HG03342 (cell line): ENCODE measurements at regions not wholly inside any gene's neighbourhood (a gene's known extent, or its start where the extent isn't known, plus 50 kb on each side); places are given as distances from the start of the nearest gene placed in this dataset.
"Not testable (repeated sequence)": the region's sequence is repeated elsewhere in the genome, so short reads cannot be mapped to it uniquely, and the experiment has no call there.

Experiments used
- ATAC-seq: cut with Tn5 transposase; IDR thresholded peaks from one replicate; pipeline ENCODE4 v1.9.1; 2021; ENCODE audit warnings: mild to moderate bottlenecking, moderate library complexity; ENCODE audit not compliant: unreplicated experiment

DNA sequence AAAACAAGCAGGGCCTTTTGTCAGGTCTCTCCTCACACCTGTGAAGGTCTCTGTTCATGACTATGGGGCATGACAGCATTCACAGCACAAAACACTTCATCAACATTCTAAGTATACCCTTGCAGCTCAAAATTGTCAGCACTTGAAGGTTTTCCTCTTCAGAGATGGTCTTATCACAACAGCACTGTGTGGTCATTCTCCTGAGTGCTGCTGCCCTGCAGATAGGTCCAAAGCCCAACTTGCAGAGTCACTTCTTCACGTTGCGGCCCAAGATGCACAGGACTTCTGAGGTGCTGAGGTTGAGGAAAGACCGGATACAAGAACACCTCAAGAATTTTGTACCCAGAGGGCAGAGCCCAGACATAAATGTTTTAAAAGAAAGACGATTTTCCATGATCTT is 574.5 kb downstream of the UQCRFS1 start:
- ATAC-seq, result no peak

DNA sequence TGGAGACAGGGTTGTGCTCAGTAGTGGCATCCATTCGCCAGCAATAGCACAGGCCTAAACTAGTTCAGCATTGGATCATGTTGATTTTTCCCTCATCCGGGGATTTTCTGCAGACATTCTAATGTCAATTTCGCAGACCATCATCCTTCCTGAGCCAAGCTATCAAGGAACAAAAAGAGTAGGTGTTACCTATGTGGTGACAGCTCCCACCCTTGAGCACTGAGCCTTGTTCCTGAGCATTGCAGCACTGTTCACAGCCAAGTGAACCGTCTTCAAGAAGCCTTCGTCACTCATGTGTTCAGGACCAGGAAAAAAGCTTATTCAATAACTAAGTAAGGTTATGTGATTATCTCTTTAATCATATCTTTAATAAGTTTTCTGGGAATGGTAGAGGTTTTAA is 576.2 kb downstream of the UQCRFS1 start:
- no peak for ATAC-seq

DNA sequence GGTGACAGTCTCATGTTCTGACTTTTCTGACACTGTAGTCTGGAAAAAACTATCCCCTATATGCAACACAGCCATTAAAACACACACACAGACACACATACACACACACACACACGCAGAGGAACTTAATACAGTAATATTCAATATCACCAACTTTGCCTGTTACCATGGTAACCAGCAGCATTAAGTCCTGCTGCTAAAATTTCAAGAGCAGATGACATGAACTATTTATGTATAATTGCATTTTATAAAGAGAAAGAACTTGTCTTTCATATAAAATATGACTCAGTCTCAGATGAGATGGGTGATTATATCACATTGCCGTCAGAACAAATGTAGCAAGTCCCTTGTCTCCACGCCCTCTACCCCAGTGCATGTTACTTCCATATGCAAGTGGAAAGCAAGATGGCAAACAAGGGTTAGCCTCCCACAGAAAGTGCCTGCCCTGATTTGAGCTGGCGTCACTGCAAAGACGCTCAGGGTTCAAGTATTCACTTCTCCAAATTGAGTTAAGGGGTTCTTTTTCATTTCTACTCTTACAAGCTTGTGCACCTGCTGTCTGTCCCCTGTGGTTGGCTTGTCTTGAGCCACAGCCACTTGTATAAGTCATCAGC is 576.8 kb downstream of the UQCRFS1 start:
- no peak for ATAC-seq

DNA sequence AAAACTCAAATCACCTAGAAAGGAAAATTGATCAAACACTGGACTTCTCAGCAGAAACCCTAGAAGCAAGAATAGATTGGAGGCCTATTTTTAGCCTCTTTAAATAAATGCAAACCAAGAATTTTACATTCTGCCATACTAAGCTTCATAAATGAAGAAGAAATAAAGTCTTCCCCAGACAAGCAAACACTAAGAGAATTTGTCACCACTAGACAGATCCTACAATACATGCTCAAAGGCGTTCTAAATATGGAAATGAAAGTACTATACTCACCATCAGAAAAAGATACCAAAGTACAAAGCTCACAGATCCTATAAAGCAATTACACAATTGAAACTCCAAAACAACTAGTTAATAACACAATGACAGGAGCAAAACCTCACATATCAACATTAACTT is 578.1 kb downstream of the UQCRFS1 start:
- no peak for ATAC-seq

DNA sequence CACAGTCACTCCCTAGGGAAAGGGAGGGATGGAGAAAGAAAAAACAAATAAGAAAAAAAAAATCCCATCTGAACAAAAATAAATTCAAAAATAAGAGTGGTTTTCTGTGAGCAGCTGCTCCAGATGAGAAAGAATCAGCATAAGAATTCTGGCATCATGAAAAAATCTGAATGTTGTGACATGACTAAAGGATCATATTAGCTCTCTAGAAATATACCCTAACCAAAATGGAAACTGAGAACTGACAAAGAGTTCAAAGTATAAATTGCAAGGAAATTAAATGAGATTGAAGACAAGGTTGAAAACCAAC is 579.0 kb downstream of the UQCRFS1 start:
- no peak for ATAC-seq

DNA sequence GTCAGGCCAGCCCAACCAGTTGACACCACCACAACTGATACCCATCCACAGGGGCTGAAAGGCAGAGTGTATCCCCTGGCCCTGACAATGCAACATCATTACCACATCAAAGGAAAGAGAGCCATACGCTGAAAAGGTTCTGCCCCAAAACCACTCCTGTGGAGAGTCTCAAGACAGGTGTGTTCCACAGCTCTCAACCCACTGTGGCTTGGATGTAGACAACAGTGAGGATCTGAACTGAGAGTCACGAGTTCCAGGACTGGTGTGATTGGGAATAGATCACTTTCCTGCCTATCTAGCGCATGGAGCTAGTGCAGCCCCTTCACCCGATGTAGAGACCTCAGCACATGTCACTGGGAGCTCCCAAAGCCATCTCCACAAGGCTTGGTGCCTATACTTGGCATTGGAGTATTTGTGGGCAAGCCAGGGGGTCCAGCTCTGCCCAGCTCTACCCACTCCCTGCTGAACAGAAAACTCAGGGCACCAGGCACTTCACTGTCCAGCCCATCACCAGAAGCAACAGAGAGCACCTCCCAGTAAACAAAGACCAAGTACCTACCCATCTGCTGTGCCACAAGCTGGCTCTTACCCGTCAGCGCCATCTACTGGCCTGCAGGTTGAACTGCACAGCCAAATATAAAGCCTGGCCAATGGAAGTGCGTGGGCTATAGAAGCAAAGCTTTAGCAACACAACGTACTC is 579.5 kb downstream of the UQCRFS1 start:
- no peak for ATAC-seq

DNA sequence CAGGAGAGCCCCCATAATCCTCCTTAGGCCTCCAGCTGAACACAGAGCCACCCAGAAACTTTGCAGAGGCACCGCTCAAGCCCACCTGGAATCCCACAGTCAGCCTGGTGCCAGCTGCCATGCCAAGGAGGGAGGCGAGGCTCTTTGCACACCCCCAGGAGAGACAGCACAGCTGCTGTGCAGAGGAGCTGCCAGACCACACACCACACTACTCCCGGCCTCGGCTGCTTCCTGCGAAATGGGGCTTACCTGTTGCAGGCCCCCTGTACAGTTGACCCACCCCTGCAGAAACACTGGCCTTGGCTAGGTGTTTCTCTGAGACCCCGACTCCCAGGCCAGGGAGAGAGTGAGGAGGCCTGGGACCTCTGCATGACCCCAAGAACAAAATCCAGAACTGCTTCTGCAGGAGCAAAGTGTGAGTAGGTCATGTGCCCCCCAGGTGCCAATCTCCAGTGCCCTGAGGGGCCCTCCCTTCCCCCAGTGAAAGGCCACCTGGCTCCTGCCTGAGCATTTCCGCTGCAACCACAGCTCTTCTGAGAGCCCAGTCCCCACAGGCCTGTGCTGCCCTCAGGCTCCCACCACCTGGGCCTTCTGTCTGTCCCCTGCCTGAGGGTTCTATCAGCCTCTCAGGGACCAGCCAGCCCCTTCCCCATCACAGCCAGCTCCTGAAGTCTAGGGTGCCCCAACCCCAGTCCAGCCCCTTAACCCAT is 580.4 kb downstream of the UQCRFS1 start:
- ATAC-seq, result no peak

DNA sequence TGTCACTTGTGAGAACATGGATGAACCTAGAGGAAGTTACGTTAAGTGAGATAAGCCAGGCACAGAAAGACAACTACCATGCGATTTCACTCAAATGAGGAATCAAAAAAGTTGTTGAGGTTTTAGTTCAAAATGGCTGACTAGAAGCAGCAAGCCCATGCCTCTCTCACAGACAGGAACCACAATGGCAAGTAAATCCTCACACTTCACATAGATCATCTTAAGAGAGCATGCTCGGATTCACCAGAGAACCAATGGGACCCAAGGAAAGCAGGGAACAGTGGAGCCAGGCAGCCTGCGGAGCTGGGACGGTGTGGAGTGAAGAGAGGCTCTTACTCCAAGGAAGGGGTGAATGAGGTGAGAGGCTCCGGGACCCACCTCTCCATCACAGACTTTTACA is 581.0 kb downstream of the UQCRFS1 start:
- no peak for ATAC-seq

DNA sequence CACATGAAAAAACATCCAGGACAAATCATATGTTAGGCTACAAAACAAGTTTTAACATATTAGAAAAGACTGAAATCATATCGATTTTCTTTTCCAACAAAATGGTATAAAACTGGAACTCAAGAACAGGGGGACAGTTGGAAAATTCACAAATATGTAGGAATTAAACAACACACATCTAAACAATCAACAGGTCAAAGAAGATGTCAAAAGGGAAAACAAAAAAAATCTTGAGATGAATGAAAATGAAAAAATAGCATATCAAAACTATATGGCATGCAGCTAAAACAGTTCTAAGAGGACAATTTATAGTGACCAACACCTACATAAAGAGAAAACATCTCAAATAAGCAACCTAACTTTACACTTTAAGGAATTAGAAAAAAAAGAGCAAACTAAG is 585.3 kb downstream of the UQCRFS1 start:
- ATAC-seq, result no peak

DNA sequence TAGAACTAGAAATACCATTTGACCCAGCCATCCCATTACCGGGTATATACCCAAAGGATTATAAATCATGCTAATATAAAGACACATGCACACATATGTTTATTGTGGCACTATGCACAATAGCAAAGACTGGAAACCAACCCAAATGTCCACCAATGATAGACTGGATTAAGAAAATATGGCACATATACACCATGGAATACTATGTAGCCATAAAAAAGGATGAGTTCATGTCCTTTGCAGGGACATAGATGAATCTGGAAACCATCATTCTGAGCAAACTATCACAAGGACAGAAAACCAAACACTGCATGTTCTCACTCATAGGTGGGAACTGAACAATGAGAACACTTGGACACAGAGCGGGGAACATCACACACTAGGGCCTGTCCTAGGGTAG is 586.5 kb downstream of the UQCRFS1 start:
- ATAC-seq, result not testable (repeated sequence)

DNA sequence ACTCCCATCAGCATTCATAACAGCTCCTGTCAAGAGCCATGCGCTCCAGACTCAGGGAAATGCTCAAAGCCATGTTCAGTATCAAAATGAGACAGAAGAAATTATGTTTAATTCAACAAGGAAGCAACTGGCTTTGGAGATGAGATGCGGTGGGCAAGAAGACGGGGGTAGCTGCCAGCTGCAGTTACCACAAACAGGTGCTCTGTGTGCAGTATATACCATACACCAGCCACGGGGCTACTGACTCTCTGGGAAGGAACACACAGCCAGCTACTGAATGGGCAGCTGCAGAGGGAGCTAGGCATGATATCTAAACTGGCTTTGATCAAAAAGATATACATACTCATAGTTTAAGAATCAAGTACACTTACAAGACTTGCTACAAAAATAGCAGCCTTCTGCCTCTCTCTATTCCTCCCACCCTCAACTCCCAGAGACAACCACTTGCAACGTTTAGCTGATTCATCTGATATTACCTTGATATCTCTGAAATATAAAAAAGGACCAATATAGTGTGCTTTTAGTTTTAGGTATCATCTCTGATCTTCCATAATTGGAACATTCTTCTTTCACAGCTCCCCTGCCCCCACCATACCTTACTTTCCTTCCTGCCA is 593.0 kb downstream of the UQCRFS1 start:
- ATAC-seq, result no peak

DNA sequence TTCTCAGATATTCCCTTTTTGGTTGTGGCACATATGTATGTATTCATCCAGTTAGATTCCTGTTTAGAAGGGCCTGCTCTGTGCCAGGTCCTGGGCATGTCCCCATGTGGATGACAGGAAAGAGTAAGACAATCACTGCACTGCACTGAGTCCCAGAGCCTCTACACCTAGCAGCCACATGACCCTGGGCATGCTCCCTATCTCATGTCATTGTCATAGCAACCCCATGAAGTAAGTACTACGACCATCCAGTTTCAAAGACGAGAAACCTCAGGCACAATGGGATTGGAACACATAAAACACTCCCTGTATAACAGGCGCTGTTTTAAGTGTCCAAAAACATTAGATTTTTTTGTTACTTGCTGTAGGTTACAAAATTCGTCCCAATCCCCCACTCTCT is 594.4 kb downstream of the UQCRFS1 start:
- ATAC-seq, result no peak

DNA sequence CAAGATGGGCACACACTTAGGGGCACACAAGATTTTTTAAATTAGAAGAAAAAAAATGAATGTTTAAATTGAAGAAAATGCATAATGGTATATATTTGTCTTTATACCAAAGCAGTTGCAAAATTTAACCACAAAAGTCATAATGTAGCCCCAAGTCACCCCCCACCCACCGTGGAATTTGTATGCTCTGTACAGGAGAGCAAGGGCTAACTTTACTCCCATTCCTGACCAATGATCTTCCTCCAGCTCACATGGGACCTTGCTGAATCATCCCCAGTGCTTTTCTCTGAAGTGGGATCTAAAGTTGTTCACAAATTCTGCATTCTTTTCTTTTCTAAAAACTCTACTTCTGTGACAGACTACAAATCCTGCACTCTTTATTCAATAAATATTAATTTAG is 597.0 kb downstream of the UQCRFS1 start:
- ATAC-seq, result no peak

DNA sequence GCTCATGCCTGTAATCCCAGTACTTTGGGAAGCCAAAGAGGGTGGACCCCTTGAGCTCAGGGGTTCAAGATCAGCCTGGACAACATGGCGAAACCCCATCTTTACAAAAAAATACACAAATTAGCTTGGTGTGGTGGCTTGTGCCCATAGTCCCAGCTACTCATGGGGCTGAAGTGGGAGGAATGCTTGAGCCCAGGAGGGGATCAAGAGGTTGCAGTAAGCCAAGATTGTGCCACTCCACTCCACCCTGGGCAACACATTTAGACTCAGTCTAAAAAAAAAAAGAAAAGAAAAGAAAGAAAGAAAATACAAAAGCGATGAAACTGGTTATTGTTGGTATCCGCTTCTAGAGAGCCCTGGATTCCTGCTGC is 597.4 kb downstream of the UQCRFS1 start:
- no peak for ATAC-seq

DNA sequence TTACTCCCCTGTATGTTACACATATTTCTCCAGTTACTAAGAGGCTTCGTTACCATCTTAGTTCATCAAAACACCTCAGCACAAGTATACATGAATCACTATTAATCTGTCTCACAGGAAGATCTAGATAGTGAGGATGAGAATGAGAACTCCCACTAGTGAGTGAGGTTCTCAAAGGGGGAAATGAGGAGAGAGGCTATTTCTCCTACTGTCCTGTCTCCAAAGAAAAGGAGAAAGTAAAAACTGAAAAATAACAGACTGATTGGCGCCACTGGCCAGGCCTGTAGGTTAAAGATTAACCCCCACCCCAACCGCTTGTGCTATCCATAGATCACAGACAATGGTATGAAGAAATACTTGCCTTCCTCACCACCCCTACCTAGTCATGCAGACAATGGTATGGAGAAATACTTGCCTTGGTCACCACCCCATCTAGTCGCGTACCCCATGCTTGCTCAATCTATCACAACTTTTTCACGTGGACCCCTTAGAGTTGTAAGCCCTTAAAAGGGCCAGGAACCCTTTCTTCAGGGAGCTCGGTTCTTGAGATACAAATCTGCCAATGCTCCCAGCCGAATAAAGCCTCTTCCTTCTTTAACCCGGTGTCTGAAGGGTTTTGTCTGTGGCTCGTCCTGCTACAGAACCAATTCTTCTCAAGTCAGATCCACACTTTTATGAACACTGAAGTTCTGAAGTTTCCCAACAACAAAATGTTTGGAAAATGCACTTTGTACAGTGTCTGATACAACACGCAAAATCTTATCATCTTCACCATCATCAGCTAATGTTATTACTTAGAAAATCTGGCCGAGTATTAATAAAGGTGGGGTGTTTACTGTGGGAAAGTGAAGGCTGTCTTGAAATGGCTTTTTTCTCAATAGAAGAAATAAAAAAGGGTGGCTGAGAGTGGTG is 598.1 kb downstream of the UQCRFS1 start:
- ATAC-seq, result no peak

DNA sequence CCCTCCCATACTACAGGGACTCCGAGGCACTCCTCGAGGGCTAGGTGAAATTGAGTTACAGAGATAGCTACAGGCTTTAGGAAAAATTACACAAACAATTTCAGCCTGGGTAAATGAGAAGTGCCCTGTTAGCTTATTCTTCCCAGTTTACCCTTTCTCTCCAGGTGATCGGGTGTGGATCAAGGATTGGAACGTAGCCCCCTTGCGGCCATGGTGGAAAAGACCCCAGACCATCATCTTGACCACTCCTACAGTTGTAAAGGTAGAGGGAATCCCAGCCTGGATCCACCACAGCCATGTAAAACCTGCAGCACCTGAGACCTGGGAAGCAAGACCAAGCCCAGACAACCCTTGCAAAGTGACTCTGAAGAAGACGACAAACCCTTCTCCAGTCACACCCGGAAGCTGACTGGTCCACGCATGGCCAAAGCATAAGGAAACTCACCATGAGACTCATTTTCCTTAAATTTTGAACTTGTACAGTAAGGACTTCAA is 600.6 kb downstream of the UQCRFS1 start:
- no peak for ATAC-seq

DNA sequence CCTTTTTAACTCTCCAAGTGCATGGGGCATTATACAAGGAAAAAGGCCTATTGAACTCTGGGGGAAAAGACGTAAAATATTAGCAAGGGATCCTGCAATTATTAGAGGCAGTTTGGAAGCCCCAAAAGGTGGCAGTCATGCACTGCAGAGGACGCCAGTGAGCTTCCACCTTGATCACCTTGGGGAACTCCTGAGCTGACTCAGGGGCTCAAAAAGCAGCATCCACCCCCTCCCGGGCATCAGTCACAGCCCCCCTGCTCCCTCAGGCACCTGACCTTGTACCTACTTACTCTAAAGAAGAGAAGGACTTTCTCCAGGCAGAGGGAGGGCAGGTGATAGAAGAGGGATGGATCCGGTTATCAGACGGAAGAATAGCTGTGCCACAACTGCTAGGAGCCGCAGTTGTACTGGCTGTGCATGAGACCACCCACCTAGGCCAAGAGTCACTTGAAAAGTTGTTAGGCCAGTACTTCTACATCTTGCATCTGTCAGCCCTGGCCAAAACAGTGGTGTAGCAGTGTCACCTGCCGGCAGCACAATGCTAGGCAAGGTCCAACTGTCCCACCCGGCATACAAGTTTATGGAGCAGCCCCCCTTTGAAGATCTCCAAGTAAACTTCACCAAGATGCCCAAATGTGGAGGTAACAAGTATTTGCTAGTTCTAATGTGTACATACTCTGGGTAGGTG is 601.6 kb downstream of the UQCRFS1 start:
- not testable (repeated sequence) for ATAC-seq

DNA sequence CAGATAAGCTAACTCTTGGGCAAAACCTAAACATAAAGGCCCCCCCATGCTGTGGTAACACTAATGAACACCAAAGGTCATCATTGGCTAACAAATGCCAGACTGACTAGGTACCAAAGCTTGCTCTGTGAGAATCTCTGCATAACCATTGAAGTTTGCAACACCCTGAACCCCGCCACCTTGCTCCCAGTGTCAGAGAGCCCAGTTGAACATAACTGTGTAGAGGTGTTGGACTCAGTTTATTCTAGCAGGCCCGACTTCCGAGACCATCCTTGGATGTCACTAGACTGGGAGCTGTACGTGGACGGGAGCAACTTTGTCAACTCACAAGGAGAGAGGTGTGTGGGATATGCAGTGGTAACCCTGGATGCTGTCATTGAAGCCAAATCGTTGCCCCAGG is 602.2 kb downstream of the UQCRFS1 start:
- ATAC-seq, result no peak

DNA sequence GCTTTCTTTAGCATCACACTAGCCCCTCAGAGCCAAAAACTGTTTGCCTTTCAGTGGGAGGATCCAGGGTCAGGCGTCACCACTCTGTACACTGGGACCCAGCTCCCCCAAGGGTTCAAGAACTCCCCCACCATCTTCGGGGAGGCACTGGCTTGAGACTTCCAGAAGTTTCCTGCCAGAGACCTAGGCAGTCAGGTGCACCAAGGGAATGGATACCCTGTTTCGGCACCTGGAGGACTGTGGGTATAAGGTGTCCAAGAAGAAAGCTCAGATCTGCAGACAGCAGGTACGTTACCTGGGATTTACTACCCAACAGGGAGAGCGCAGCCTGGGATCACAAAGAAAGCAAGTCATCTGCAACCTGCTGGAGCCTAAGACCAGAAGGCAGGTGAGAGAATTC is 603.0 kb downstream of the UQCRFS1 start:
- no peak for ATAC-seq

DNA sequence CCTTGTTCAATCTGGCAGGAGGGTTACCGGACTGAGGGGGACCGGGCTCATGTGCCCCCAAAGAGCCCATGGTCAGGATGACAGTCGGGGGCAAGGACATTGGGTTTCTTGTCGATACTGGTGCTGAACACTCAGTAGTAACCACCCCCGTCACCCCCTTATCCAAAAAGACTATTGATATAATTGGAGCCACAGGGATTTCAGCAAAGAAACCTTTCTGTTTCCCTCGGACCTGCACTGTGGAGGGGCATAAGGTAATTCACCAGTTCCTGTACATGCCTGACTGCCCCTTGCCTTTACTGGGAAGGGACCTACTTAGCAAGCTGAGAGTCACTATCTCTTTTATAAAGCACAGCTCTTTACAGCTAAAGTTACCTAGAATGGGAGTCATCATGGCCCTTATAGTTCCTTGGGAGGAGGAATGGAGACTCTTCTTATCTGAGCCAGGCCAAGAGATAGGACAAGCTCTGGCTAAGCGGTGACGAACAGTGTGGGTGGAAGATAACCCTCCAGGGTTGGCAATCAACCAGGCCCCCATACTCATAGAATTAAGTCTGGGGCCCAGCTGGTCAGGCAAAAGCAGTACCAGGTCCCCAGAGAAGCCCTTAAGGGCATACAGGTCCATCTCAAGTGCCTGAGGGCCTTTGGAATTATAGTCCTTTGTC is 603.7 kb downstream of the UQCRFS1 start:
- ATAC-seq, result no peak
